ENCODE measurements at regions not wholly inside any gene's neighbourhood (a gene's known extent, or its start where the extent isn't known, plus 50 kb on each side); places are given as distances from the start of the nearest gene placed in this dataset.

GRCh38 chrX:110477593-110478228, 119.1 kb downstream of the RTL9 start:
- TF ChIP-seq CTCF (IDR thresholded peaks at IDR 0.05; ENCODE audit: low read depth, low read length), result no peak

GRCh38 chrX:110491846-110492620, 133.4 kb downstream of the RTL9 start:
- no peak for TF ChIP-seq CTCF (IDR thresholded peaks at IDR 0.05; ENCODE audit: low read depth, low read length)
- DNase-seq (ENCODE audit: extremely low read depth, low read depth), result no peak

More at GRCh38 chrX:110477593-110478228, 119.1 kb downstream of the RTL9 start:
- DNase-seq (ENCODE audit: extremely low read depth, low read depth), result no peak

- DNase-seq (ENCODE audit: extremely low read depth, low read depth), result no peak
- TF ChIP-seq CTCF (IDR thresholded peaks at IDR 0.05; ENCODE audit: low read depth, low read length), result no peak
Measured at GRCh38 chrX:110504947-110505346, 146.3 kb downstream of the RTL9 start.

- no peak for TF ChIP-seq CTCF (IDR thresholded peaks at IDR 0.05; ENCODE audit: low read depth, low read length)
- no peak for DNase-seq (ENCODE audit: extremely low read depth, low read depth)
Measured at GRCh38 chrX:110509755-110510532, 151.3 kb downstream of the RTL9 start.

- no peak for TF ChIP-seq CTCF (IDR thresholded peaks at IDR 0.05; ENCODE audit: low read depth, low read length)
- no peak for DNase-seq (ENCODE audit: extremely low read depth, low read depth)
Measured at GRCh38 chrX:110511238-110511637, 152.6 kb downstream of the RTL9 start.

- TF ChIP-seq CTCF (IDR thresholded peaks at IDR 0.05; ENCODE audit: low read depth, low read length), result no peak
- DNase-seq (ENCODE audit: extremely low read depth, low read depth), result no peak
Measured at GRCh38 chrX:110512341-110512740, 153.7 kb downstream of the RTL9 start.

GRCh38 chrX:110514509-110514908, 155.9 kb downstream of the RTL9 start:
- no peak for DNase-seq (ENCODE audit: extremely low read depth, low read depth)
- no peak for TF ChIP-seq CTCF (IDR thresholded peaks at IDR 0.05; ENCODE audit: low read depth, low read length)
